ENCODE measurements at regions not wholly inside any gene's neighbourhood (a gene's known extent, or its start where the extent isn't known, plus 50 kb on each side); places are given as distances from the start of the nearest gene placed in this dataset.

- TF ChIP-seq POLR2A (IDR thresholded peaks at IDR 0.05; ENCODE audit: extremely low read depth, insufficient read length) (no peak), MAX (IDR thresholded peaks at IDR 0.05; ENCODE audit: low read depth, low read length) (no peak), CTCF (IDR thresholded peaks at IDR 0.05; ENCODE audit: low read depth, low read length) (no peak)
Measured at GRCh38 chr20:47907031-47907675, 121.9 kb upstream of the SULF2 start.
